ENCODE measurements at regions not wholly inside any gene's neighbourhood (a gene's known extent, or its start where the extent isn't known, plus 50 kb on each side); places are given as distances from the start of the nearest gene placed in this dataset.

GRCh38 chr2:11016735-11017388 is 105.1 kb downstream of the KCNF1 start:
- DNase-seq, result no peak

- DNase-seq, result no peak
Measured at GRCh38 chr2:11017921-11018320, 106.2 kb downstream of the KCNF1 start.

DNA sequence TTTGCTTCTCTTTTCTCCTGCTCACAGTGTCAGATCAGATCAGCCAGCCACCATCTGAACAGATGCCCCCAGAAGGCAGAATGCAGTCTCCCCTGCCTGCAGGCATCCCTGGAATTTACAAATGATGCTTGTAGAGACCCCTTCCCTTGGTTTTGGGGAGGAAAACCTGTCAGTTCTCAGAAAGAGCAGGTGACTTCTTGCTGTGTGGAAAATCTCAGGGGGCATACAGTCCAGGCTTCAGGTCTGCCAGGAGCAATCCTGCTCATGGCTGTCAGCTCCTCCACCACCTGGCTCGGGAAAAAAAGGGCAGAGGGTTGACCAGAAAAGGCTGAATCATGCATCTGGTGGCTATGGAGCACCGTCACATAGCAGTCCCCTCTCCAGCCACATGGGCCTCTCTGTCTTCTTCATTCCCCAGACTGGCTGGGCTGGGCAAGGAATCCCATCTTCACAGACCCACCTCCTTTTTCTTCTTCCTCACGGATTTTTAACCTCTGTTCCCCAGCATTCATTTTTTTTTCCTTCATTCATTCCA is 107.0 kb downstream of the KCNF1 start:
- DNase-seq, result no peak

- no peak for DNase-seq
Measured at GRCh38 chr2:11019614-11020013, 107.9 kb downstream of the KCNF1 start.

DNA sequence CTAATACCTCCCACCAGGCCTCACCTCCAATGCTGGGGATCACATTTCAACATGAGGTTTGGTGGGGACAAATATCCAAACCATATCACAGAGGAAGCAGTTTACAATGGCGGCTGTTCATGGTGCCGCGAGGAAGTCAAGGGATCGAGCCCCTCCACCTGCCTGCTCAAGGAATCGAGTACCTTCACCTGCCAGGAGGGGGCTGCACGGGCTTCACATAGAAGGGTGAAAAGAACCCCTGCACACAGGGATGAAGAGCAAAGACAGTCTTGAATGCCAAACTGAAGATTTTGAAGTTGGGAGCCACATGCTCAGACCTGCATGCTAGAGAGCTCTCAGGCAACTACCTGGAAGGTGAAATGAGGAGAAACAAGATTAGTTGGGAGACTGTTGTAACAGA is 110.3 kb downstream of the KCNF1 start:
- DNase-seq, result no peak

DNA sequence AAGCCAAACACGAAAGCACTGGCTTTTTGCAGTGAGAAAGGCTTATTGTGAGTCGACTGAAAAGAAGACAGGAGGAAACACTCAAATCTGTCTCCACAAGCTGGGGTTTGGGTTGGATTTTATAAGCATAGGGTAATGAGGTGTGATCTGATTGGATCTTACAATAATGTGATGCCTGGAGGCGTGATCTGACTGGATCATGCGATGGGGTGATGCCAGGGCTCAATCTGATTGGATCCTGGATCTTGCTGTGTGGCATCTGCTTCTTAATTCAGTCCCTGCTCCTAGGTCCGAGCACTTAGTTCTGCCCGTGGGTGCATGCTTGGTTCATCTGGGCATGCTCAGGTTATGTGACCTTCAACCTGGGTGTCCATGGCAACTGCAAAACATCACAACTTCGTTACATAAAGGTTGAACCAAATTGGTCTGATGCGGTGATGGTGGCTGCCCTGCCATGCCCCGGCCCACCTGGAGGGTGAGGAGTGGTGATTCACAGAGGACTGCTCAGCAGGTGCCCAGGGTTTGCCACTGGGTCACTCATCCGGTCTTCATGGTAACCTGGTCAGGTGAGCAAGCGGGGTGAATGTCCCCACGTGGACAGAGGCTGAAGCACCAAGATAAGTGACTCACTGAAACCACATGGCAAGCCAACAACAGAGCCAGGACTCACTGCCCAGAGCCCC is 111.0 kb downstream of the KCNF1 start:
- DNase-seq, result no peak

DNA sequence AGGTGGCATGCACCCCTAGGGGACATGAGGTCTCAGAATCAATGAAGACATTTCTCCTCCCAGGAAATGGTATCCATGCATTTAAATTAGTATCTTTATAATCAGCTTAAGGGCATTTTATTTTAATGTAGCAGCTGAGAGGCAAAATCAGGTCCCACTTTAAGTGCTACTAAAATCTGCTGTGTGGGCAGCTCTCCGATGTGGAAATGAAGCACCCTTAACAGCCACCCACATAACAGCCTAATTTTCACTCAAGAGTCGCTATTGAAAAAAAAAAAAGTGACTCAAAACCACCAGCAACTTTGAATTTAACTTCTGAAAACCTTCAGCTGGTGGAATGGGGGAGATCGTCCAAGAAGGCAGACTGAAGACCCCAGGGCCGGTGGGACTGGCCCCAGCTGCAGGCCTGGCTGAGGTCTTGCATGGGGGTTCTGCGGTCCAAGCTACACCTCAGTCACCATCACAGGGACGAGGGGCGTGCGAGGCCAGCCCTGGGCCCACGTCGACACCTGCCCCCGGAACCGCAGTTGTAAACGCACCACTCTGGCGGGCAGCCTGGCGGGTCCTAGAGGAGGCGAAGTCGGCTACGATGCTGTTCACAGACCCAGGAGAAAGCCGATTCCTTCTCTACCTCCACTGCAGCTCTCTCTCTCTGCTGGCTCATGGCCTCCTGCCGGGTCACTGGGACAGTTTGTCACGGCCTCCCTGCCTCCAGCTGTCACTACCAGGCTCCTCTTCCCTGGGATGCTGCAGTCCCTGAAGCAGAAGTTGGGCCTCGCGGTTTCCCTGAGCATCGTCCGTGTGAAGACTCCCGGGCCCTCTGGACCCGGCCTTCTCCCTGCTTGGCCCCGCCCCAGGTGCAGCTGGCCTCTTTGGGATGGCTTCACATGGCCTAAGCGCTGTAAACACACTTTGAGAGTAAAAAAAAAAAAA is 111.9 kb downstream of the KCNF1 start:
- peak; percentile 10 for DNase-seq

DNA sequence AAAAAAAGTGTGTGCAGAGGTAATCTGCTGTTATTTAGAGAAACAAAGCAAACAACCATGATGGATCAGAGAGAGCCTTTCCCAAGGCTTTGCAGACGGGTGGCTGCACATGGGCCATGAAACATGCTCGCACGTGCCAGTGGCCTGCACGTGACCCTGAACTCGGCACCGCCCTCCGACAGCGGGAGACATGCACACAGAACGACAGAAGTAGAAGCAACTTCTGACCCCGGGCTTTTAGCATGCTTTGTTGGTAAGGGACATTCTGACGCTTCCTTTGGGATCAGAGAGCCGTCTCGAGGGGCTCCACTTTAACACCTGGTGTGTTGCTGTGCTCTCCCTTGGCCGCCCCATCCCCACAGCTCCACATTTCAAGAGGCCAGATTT is 112.5 kb downstream of the KCNF1 start:
- DNase-seq, result peak; percentile 51

DNA sequence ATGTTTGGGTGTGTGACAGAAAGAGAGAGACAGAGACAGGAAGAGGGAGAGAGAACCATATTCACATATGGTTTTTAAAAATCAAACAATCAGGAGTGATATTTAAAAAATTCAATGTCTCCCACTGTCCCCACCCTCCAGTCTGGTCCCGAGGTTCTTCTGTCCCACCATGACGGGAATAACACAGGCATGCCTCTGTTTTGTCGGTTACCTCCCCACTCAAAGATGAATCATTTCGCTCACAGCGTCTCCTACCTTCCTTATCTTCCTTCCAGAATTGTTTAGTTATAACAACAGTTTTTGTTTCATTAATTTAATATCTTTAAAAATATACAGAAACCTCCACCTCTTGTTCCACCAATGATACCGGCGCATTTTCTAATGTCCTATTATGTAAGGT is 113.0 kb downstream of the KCNF1 start:
- no peak for DNase-seq

DNA sequence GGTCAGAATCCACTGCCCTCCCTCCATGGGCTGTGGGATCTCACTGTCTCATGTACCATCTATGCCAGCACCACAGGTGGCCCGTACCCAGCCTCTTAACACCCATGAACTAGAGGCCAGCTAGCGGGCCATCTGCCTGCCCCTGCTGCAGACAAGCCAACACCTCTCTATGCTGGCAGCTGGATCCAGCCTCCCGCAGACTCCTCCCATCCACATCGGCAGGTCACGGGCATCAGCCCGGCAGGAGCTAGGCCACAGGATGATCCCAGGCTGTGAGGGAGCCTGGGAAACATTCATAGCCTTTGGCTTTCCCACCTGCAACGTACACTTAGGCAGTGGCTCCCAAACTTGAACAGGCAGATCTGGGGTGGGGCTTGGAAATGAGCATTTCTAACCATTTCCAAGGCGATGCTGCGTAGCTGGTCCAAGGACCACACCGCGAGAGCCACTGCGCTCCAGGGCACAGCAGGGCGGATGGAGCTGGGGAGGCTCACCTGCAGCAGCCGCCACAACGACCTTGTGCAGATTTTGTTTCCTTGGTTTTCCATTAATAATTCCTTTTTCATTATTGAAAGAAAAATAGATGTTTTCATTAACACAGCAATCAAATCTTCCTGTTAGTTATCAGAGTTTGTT is 114.7 kb downstream of the KCNF1 start:
- no peak for DNase-seq

DNA sequence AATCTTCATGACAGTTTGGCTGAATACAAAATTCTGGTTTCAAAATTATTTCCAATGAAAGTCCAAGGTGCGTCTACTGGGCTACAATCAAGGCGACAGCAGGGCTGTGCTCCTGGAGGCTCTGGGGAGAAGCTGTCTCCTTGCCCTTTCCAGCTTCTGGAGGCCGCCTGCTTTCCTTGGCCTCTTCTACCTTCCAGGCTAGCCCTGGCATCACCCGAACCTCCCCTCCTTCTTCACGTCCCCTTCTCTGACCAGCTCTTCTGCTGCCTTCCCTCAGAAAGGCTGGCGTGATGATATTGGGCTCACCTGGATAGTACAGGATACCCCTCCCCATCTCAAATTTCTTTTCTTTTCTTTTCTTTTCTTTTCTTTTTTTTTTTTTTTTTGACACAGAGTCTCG is 115.5 kb downstream of the KCNF1 start:
- no peak for DNase-seq

GRCh38 chr2:11028407-11028916 is 116.7 kb downstream of the KCNF1 start:
- DNase-seq, result no peak

GRCh38 chr2:11029136-11029535 is 117.4 kb downstream of the KCNF1 start:
- no peak for DNase-seq

DNA sequence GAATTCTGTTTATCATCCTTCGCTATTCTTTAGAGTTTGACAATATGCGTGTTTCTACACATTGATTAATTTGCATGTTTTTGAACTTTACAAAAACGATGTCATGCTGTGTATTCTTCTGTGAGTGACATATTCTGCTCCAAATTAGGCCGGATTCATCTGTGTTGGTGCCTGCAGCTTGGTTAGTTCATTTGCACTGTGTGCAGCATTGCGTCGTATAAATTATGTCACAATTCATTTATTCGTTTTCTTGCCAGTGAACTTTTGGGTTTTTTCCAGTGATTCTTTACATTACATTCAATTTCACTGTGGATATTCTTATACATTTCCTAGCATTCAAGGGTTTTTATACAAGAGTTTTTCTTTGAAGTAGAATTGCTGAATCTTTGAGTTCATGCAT is 118.3 kb downstream of the KCNF1 start:
- DNase-seq, result no peak

GRCh38 chr2:11030909-11031308 is 119.2 kb downstream of the KCNF1 start:
- DNase-seq, result no peak

DNA sequence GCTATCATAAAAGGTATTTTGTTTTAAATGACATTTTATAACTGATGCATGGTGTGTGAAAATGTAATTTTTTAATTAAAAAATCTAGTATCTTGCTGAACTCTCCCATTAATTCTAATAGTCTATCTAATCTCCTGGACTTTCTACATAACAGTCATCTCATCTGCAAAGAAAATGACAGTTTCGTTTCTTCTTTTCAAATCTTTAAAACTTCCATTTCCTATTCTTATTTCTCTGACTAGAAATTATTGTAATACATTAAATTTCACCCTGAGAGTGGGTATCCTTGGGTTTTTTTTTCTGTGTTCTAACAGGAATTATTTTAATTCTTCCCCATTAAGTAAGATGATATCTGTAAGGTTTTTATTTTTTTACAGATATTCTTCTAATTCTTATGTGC is 120.1 kb downstream of the KCNF1 start:
- no peak for DNase-seq

GRCh38 chr2:11032396-11032795 is 120.7 kb downstream of the KCNF1 start:
- DNase-seq, result no peak

DNA sequence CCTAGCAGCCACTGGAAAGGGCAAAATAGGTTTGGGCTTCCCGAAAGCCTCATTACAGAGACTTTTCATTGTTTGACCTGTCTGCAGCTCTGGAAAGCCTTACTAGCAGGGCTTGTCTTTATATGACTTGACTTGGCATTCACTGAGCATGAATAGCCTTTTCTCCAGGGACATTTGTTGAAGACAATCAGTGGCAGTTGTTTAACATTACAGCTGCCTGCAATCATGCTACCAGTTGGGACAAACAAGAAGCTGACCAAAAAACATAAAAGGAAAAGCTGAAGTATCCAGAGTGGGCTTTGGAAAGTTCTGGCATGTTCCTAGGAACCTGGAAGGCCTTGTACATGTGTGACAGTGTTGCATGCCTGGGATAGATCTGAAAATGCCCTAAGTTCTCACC is 121.4 kb downstream of the KCNF1 start:
- DNase-seq, result no peak

GRCh38 chr2:11038641-11039040 is 116.6 kb upstream of the SLC66A3 start:
- no peak for DNase-seq

DNA sequence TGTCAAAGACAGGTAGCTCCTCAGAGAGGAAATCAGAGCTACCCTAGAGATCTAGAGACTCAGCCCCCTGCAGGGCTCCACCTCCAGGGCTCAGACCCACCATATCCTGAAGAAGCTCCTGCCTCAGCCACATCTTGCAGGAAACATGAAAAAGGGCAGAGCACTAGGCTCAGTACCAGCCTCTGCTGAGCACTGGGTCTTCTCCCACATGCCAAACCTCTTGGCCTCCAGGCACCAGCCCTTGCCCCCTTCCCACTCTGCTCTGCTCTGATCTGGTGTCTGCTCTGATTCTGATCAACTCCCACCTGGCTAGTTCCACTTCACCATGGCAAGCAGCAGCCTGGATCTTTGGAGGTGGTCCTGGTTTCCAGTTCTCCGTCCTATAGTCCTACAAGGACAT is 114.3 kb upstream of the SLC66A3 start:
- no peak for DNase-seq

- no peak for DNase-seq
Measured at GRCh38 chr2:11042841-11043240, 112.4 kb upstream of the SLC66A3 start.

DNA sequence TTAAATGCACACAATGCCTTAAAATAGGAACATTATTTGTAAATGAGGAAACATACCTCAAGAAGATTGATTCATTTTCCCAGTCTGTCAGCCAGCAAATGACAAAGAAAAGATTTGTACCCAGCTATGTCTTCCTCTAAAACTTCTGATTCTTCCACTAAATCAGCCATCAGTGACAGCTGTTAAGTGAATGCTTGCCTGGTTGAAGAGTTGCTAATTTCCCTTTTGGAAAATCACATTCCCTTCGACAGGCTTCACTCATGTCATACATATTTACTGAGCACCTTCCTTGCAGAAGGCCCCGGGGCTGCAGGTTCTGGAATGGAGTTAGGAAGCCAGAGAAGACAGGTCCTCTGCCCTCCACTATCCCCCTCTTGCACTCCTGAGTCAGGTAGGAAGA is 112.0 kb upstream of the SLC66A3 start:
- DNase-seq, result no peak

Measured in muscle of arm (tissue), 1 donor.